ENCODE measurements at regions not wholly inside any gene's neighbourhood (a gene's known extent, or its start where the extent isn't known, plus 50 kb on each side); places are given as distances from the start of the nearest gene placed in this dataset.
"Not testable (repeated sequence)": the region's sequence is repeated elsewhere in the genome, so short reads cannot be mapped to it uniquely, and the experiment has no call there.

DNA sequence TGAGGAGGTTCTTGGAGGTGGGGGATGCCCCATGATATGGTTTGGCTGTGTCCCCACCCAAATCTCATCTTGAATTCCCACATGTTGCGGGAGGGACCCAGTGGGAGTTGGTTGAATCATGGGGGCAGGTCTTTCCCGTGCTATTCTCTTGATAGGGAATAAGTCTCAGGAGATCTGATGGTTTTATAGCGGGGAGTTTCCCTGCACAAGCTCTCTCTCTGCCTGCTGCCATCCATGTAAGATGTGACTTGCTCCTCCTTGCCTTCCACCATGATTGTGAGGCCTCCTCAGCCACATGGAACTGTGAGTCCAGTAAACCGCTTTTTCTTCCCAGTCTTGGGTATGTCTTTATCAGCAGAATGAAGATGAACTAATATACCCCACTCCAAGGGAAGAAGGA is 241.0 kb downstream of the BUB3 start:
- not testable (repeated sequence) for TF ChIP-seq POLR2A, CTCF, POLR2AphosphoS5, EP300 (IDR thresholded peaks at IDR 0.05)

Data from sigmoid colon (tissue), 4 donors.